HG03460 (cell line): ENCODE measurements at regions not wholly inside any gene's neighbourhood (a gene's known extent, or its start where the extent isn't known, plus 50 kb on each side); places are given as distances from the start of the nearest gene placed in this dataset.
A peak's percentile ranks its signal among the peaks of the same experiment; 100 is the strongest.

Experiments used
- ATAC-seq: cut with Tn5 transposase; IDR thresholded peaks from one replicate; pipeline ENCODE4 v1.9.1; 2021; ENCODE audit not compliant: unreplicated experiment

GRCh38 chr2:143965493-143966164 is 554.3 kb downstream of the ZEB2 start:
- no peak for ATAC-seq

DNA sequence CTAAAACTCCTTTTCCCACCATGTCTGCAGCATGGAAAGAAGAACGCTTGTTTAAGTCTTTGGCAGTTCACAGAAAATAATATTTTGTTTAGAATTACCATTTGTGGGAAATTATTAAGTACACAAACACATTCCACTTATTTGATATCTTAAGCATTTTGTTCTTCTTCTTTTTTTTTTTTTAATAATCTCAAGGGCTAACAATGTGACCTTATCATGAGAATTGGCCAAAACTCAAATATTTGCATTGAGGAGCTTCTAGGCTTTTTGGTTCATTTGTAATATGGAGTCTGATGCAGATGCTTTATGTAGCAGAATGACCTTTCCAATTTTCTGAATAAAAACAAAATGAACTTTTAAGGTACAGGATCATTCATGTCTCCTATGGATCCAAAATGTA is 555.0 kb downstream of the ZEB2 start:
- no peak for ATAC-seq

- no peak for ATAC-seq
These were observed 559.7 kb downstream of the ZEB2 start for GRCh38 chr2:143960177-143960576.

DNA sequence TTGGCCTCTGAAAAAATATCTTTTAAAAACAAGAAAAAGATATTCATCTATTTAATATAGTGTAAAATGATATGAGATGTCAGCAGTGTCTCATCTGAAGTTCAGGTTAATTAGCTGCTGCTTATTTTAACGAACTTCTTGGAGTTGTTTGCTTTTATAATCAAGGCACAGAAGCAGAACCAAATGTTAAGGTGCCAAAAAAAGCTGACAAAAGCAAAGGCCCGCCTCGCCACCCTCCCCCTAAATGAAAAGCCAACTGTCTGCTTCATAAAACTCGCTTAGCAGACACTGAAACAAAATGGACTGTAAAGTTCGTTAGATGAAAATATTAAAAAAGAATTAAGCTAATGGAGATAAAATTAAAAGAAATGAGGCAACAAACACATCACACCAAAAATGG is 562.6 kb downstream of the ZEB2 start:
- no peak for ATAC-seq

DNA sequence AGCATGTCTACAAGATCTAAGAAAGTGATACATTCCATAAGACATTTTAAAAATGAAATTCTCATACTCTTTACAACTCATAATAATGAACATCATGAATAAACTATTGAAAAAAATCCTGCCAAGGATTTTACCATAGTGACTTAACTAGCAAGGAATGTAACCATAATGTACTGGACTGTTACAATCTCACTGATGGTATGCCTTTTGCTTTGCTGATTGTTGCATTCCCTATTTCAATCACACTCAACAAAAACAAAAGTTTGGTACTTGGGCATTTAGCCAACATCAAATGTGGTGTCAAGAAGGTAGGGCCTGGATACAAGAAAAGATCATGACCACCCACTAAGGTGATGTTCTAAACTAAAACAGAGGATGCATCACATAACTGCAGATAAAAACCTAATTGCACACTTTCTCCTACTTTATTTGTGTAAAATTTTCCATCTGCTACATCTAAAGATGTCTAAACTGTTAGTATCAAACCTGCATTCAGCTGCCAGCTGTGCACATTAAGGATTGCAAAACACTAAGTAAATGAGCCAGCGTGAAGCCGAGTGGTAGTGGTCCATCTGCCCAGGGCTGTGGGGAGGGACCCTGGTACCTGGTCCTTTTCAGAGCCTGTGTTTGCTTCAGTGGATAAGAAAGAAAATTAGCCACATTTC is 564.4 kb downstream of the ZEB2 start:
- no peak for ATAC-seq

- ATAC-seq: no peak
These were observed 565.1 kb downstream of the ZEB2 start for GRCh38 chr2:143954844-143955243.

GRCh38 chr2:143954186-143954585 is 565.7 kb downstream of the ZEB2 start:
- ATAC-seq: no peak

DNA sequence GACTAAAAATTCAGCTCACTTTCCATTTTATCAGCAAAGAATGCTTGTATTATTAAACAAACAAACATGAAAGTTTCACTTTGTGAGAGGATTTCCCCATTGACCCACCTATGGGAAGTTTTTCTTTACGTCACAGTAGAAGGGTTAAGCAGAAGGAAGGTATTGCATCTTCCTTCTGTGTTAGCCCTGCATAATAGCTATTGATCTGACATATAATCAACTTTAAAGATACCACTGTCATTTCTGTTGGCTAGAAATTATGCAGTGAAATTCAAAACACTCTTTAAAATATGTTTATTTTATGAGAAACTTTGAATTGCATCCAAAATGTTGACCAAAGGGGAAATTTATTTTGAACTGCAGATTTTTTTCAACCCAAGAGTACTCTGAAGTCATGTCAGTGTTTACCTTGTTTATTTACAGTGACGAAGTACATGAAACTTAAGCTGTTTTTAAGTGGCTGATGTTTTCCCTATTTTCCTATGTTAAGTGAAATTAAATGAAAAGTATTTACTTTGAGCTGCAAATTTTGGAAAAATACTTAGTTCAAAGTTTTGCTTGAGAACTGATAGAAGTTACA is 566.4 kb downstream of the ZEB2 start:
- no peak for ATAC-seq

GRCh38 chr2:143952536-143952935 is 567.4 kb downstream of the ZEB2 start:
- no peak for ATAC-seq

DNA sequence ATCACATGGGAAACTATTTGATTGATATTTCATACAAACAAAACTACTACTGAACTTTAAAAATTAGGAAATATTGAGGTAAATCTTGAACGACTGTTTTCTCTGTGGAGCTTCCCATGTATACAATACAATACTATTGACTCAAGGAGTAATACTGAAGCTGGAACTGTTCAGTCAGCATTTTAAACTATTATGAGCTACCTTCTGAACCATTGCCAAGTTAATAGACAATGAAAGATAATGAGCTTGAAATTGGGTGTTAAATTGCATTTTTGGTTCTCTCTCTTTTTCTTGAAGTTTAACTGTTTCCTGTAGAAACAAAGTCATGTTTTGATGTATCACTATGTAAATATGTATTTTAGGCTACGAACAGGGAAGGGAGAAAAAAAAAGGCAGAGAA is 569.2 kb downstream of the ZEB2 start:
- no peak for ATAC-seq

- no peak for ATAC-seq
These were observed 570.6 kb downstream of the ZEB2 start for GRCh38 chr2:143949121-143949848.

GRCh38 chr2:143948710-143949109 is 571.2 kb downstream of the ZEB2 start:
- no peak for ATAC-seq

GRCh38 chr2:143946436-143947391 is 573.2 kb downstream of the ZEB2 start:
- ATAC-seq: no peak

DNA sequence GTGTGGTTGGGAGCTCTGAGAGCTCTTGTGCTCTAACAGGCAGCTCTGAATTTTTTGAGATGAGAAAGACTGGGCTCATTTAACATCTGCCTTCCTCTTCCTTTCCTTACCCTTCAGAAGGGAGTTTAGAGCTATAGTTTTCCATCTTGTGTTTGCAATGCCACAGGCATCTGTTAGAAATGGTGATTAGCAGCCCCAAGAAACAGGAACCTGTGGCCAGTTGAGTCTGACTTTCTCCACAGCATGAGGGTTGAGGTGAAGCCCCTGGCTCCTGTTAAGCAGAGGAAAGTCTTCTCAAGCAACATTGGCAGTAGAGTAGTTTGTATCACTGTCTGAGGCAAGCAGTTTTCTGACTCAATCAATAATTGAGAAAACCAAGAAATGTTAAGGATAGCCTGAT is 577.4 kb downstream of the ZEB2 start:
- no peak for ATAC-seq

- no peak for ATAC-seq
These were observed 579.2 kb downstream of the ZEB2 start for GRCh38 chr2:143940720-143941119.

GRCh38 chr2:143939626-143940330 is 580.1 kb downstream of the ZEB2 start:
- ATAC-seq: no peak

- ATAC-seq: no peak
These were observed 582.1 kb downstream of the ZEB2 start for GRCh38 chr2:143937723-143938350.

GRCh38 chr2:143936848-143937722 is 582.8 kb downstream of the ZEB2 start:
- ATAC-seq: peak; percentile 69

- ATAC-seq: no peak
These were observed 583.4 kb downstream of the ZEB2 start for GRCh38 chr2:143936538-143936847.
